GM23248 (cell line): ENCODE measurements at regions not wholly inside any gene's neighbourhood (a gene's known extent, or its start where the extent isn't known, plus 50 kb on each side); places are given as distances from the start of the nearest gene placed in this dataset.

ENCODE experiments used
- DNase-seq: peaks from one replicate; pipeline ENCODE4 v3.0.0-alpha.2; 2015
- H2AFZ ChIP-seq: fragments of 200-600 bp; sonication (generic); 2 replicates; pipeline ENCODE4 v1.6.1; 2016; ENCODE audit warnings: antibody characterized with exemption
- H3F3A ChIP-seq: fragments of 200-600 bp; sonication (generic); 2 replicates; pipeline ENCODE4 v1.6.1; 2016; ENCODE audit warnings: mild to moderate bottlenecking, antibody characterized with exemption, mixed run types; ENCODE audit not compliant: insufficient read depth
- H3K27ac ChIP-seq: fragments of 200-600 bp; sonication (generic); 2 replicates; pipeline ENCODE4 v1.5.1; 2016; ENCODE audit warnings: mild to moderate bottlenecking
- H3K27me3 ChIP-seq: fragments of 200-600 bp; sonication (generic); replicated peaks from 2 replicates; pipeline ENCODE4 v1.6.1; 2016; ENCODE audit warnings: mild to moderate bottlenecking; ENCODE audit not compliant: insufficient read depth
- H3K36me3 ChIP-seq: fragments of 200-600 bp; sonication (generic); 2 replicates; pipeline ENCODE4 v1.6.1; 2016; ENCODE audit warnings: low read depth, mild to moderate bottlenecking
- H3K4me1 ChIP-seq: fragments of 200-600 bp; sonication (generic); 2 replicates; pipeline ENCODE4 v1.6.1; 2016; ENCODE audit warnings: mild to moderate bottlenecking; ENCODE audit not compliant: insufficient read depth
- H3K4me2 ChIP-seq: fragments of 200-600 bp; sonication (generic); one replicate; pipeline ENCODE4 v1.6.1; 2016; ENCODE audit warnings: mild to moderate bottlenecking; ENCODE audit not compliant: unreplicated experiment
- H3K4me3 ChIP-seq: fragments of 200-600 bp; sonication (generic); 2 replicates; pipeline ENCODE4 v1.5.1; 2016; ENCODE audit warnings: mild to moderate bottlenecking
- H3K79me2 ChIP-seq: fragments of 200-600 bp; sonication (generic); 2 replicates; pipeline ENCODE4 v1.6.1; 2016; ENCODE audit warnings: mild to moderate bottlenecking; ENCODE audit not compliant: insufficient read depth
- H3K9ac ChIP-seq: fragments of 200-600 bp; sonication (generic); 2 replicates; pipeline ENCODE4 v1.6.1; 2016; ENCODE audit warnings: mild to moderate bottlenecking
- H3K9me2 ChIP-seq: fragments of 200-600 bp; sonication (generic); 2 replicates; pipeline ENCODE4 v1.6.1; 2016; ENCODE audit warnings: mixed run types, mild to moderate bottlenecking, moderate library complexity; ENCODE audit not compliant: insufficient read depth
- H3K9me3 ChIP-seq: fragments of 200-600 bp; sonication (generic); one replicate; pipeline ENCODE4 v1.6.1; 2017; ENCODE audit warnings: low read depth
- H4K20me1 ChIP-seq: fragments of 200-600 bp; sonication (generic); 2 replicates; pipeline ENCODE4 v1.6.0; 2016; ENCODE audit not compliant: insufficient read depth
- EZH2 ChIP-seq: fragments of 200-600 bp; sonication (generic); IDR thresholded peaks from 2 replicates; pipeline ENCODE4 v1.6.1; 2018; ENCODE audit warnings: antibody characterized with exemption, mild to moderate bottlenecking; ENCODE audit not compliant: insufficient read depth, poor library complexity, severe bottlenecking
- EZH2phosphoT487 ChIP-seq: fragments of 200-600 bp; sonication (generic); IDR thresholded peaks from 2 replicates; pipeline ENCODE4 v1.6.1; 2018; ENCODE audit warnings: antibody characterized with exemption, moderate library complexity, mild to moderate bottlenecking, low read depth; ENCODE audit not compliant: insufficient read depth
- WGBS, 2 experiments: methylation state at CpG; one replicate each; pipeline ENCODE4 v1.1.6; 2015 to 2017; ENCODE audit warnings: low lambda C conversion rate in 2 of 2, low coverage in 1 of 2; ENCODE audit errors: missing lambda C conversion rate in 2 of 2; 5-methylcytosine and 5-hydroxymethylcytosine counted together
- in situ Hi-C: fragments of 300-500 bp; cut with MboI; formaldehyde crosslinking; loops from 2 replicates; pipeline ENCODE4 v1.15.0; 2020

DNA sequence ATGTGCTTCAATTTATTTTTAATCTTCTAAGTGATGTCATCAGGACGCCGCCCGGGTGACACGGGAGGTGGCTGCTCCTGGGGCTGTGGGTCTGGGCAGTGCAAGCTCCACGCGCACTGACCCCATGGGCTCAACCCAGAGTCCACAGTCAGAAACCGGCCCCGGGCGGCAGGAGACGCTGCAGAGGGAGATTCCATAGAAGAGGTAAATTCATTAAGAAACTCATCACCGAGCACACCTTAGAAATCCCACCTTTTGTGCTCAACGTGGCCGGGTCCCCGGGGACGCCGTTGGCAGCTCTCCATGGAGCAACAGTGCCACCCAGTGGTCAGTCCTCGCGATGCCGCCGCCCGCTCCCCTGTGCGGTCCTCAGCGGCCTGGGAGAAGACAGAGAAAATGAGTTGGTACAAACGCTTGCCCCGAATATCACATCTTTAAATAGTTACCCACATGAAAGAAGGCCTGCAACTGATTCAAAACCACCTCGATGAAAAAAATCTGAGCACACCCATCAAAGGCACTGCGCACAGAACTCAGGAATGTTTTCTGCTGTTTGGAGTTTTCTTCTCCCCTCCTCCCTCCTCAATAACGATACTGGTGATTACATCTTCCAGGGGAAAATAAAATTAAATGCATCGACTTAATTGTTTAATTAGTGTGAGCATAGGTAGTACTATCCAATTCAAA, 92.6 kb downstream of the CMPK2 start:
- no peaks in the 10 kb centered on the region for H3K9me3 ChIP-seq
- H4K20me1 ChIP-seq: no peaks in the 10 kb centered on the region
- H3K9ac ChIP-seq: no peak overlapping the region
- no peak overlapping the region for H2AFZ ChIP-seq
- no peaks in the 10 kb centered on the region for H3K4me1 ChIP-seq
- 12 to 14% methylated on average over 29 of the region's 29 CpGs for WGBS, 2 experiments
- H3K4me3 ChIP-seq: no peak overlapping the region
- in situ Hi-C loops: no loop called here
- no peak for TF ChIP-seq EZH2phosphoT487
- no peak for TF ChIP-seq EZH2
- H3K9me2 ChIP-seq: no peaks in the 10 kb centered on the region
- no peaks in the 10 kb centered on the region for H3F3A ChIP-seq
- no peak overlapping the region for H3K4me2 ChIP-seq
- DNase-seq: peak; percentile 48
- H3K27me3 ChIP-seq: no peaks in the 10 kb centered on the region; the same call in 1 of the 2 replicates
- H3K79me2 ChIP-seq: no peaks in the 10 kb centered on the region
- no peak overlapping the region for H3K27ac ChIP-seq
- H3K36me3 ChIP-seq: no peaks in the 10 kb centered on the region

DNA sequence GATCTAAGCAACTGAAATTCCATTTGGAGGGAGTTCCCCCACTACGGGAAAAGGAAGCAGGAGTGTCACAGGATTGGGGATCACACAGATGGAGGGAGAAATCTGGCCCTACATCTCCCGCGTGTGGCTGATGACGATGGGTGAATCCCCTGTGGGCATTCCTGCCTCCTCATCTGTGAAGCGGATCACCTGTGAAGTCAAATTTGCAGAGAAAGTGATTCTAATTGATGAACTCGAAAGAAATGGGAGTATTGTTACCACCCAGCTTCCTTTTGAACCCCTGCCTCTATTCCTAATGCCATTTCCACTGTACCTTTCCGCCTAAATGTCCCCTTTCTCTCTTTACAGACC, 92.0 kb downstream of the CMPK2 start:
- Histone ChIP-seq H3K36me3 (no peaks in the 10 kb centered on the region), H3K9ac (no peak overlapping the region), H3K4me3 (no peak overlapping the region), H2AFZ (no peak overlapping the region), H3K27ac (no peak overlapping the region), H3K4me2 (no peak overlapping the region), H3K79me2 (no peaks in the 10 kb centered on the region), H3K27me3 (no peaks in the 10 kb centered on the region; the same call in 1 of the 2 replicates), H3F3A (no peaks in the 10 kb centered on the region), H3K9me2 (no peaks in the 10 kb centered on the region), H3K9me3 (no peaks in the 10 kb centered on the region), H4K20me1 (no peaks in the 10 kb centered on the region), H3K4me1 (no peaks in the 10 kb centered on the region)
- 22 to 25% methylated on average over 7 of the region's 7 CpGs for WGBS, 2 experiments
- TF ChIP-seq EZH2phosphoT487: no peak
- in situ Hi-C loops: no loop called here
- DNase-seq: no peak

DNA sequence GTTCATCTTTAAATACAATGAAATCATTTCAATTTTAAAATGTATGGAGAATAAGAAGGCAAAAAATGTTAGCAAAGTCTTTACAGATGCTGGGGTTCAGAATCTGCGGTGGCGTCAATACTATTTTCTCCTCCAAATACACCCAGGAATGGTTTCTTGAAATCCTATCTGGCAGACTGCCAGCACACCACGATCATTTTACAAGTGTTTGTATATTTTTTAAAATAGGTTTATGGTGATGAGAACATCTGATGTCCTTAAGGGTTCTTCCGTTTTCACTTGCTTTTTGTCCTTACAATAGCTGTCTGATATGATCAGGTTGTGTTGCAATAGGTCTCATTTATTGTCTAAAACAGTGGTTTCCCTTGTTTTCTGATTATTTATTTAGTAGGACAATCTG, 89.6 kb downstream of the CMPK2 start:
- in situ Hi-C loops: no loop called here

GRCh38 chr2:6777626-6778025, 88.1 kb downstream of the CMPK2 start:
- no peaks in the 10 kb centered on the region for H3K27me3 ChIP-seq
- H3K4me3 ChIP-seq: no peak overlapping the region
- no peak overlapping the region for H3K9ac ChIP-seq
- H3K4me1 ChIP-seq: no peaks in the 10 kb centered on the region
- TF ChIP-seq EZH2: no peak
- no peak for TF ChIP-seq EZH2phosphoT487
- H3K9me3 ChIP-seq: no peaks in the 10 kb centered on the region
- no peak overlapping the region for H3K4me2 ChIP-seq
- DNase-seq: no peak
- no peaks in the 10 kb centered on the region for H4K20me1 ChIP-seq
- H3F3A ChIP-seq: no peaks in the 10 kb centered on the region
- 35 to 44% methylated on average over 4 of the region's 4 CpGs for WGBS, 2 experiments
- in situ Hi-C loops: no loop called here
- H3K27ac ChIP-seq: no peak overlapping the region
- H3K36me3 ChIP-seq: no peaks in the 10 kb centered on the region
- H2AFZ ChIP-seq: no peak overlapping the region
- H3K9me2 ChIP-seq: no peaks in the 10 kb centered on the region
- no peaks in the 10 kb centered on the region for H3K79me2 ChIP-seq

More for the DNA sequence above, 89.6 kb downstream of the CMPK2 start:
- no peaks in the 10 kb centered on the region for H3K9me2 ChIP-seq
- H3K4me2 ChIP-seq: no peak overlapping the region
- H3K9me3 ChIP-seq: no peaks in the 10 kb centered on the region
- H3K27ac ChIP-seq: no peak overlapping the region
- no peaks in the 10 kb centered on the region for H3K36me3 ChIP-seq
- DNase-seq: no peak
- H3K9ac ChIP-seq: no peak overlapping the region
- 63 to 64% methylated on average over 4 of the region's 4 CpGs for WGBS, 2 experiments
- H2AFZ ChIP-seq: no peak overlapping the region
- no peaks in the 10 kb centered on the region for H3K4me1 ChIP-seq
- no peaks in the 10 kb centered on the region; the same call in 1 of the 2 replicates for H3K27me3 ChIP-seq
- TF ChIP-seq EZH2phosphoT487 (no peak), EZH2 (no peak)
- H3F3A ChIP-seq: no peaks in the 10 kb centered on the region
- no peaks in the 10 kb centered on the region for H3K79me2 ChIP-seq
- no peaks in the 10 kb centered on the region for H4K20me1 ChIP-seq
- no peak overlapping the region for H3K4me3 ChIP-seq

DNA sequence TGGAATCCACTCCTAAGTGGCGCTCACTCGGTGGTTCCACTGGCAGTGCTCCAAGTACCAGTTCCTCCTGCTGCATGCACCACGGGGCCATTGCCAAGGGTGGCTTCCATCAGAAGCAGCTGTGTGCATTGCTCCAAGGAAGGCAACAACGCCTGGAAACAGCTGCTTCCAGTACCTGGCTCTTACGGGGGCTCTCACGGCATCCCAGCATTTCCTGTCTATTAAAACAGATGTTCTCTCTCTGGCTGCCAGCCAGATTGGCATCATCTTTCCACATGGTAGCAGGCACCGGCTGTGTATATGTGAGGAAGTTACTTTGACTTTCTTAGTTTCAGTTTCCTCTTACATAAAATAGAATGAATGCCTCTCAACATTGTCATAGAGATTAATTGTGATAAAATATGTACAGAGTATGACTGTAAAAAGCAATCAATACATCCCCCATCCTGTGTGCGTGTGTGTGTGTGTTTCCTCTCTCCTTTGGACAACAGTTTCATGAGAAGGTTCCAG, 84.9 kb downstream of the CMPK2 start:
- Histone ChIP-seq H3F3A (no peaks in the 10 kb centered on the region), H3K9me3 (no peaks in the 10 kb centered on the region), H2AFZ (no peak overlapping the region), H3K9ac (no peak overlapping the region), H3K4me3 (no peak overlapping the region), H3K9me2 (no peaks in the 10 kb centered on the region), H3K36me3 (no peaks in the 10 kb centered on the region), H3K4me1 (no peaks in the 10 kb centered on the region), H3K27me3 (no peaks in the 10 kb centered on the region), H3K4me2 (no peak overlapping the region), H3K79me2 (no peaks in the 10 kb centered on the region), H4K20me1 (no peaks in the 10 kb centered on the region), H3K27ac (no peak overlapping the region)
- 3% methylated on average over 8 of the region's 8 CpGs for WGBS, 2 experiments
- DNase-seq: peak; percentile 36
- in situ Hi-C loops: no loop called here
- no peak for TF ChIP-seq EZH2
- no peak for TF ChIP-seq EZH2phosphoT487
